HG03565 (cell line): ENCODE measurements at regions not wholly inside any gene's neighbourhood (a gene's known extent, or its start where the extent isn't known, plus 50 kb on each side); places are given as distances from the start of the nearest gene placed in this dataset.

Source experiments
- ATAC-seq: cut with Tn5 transposase; IDR thresholded peaks from one replicate; pipeline ENCODE4 v1.9.1; 2021; ENCODE audit warnings: mild to moderate bottlenecking, moderate library complexity; ENCODE audit not compliant: unreplicated experiment

GRCh38 chr9:16960084-16960483 lies 89.6 kb upstream of the BNC2 start:
- ATAC-seq: no peak

- ATAC-seq: no peak
These were observed 88.9 kb upstream of the BNC2 start for GRCh38 chr9:16959391-16959790.

GRCh38 chr9:16954040-16954439 lies 83.6 kb upstream of the BNC2 start:
- no peak for ATAC-seq

GRCh38 chr9:16951502-16951901 lies 81.0 kb upstream of the BNC2 start:
- ATAC-seq: no peak

- no peak for ATAC-seq
These were observed 79.6 kb upstream of the BNC2 start for GRCh38 chr9:16950051-16950450.

- no peak for ATAC-seq
These were observed 60.1 kb upstream of the BNC2 start for GRCh38 chr9:16930578-16930977.

- ATAC-seq: no peak
These were observed 57.9 kb upstream of the BNC2 start for GRCh38 chr9:16928179-16928945.

GRCh38 chr9:16925426-16925825 lies 55.0 kb upstream of the BNC2 start:
- no peak for ATAC-seq

- no peak for ATAC-seq
These were observed 53.9 kb upstream of the BNC2 start for GRCh38 chr9:16924311-16924915.

- ATAC-seq: no peak
These were observed 51.4 kb upstream of the BNC2 start for GRCh38 chr9:16921855-16922254.
